Osteocyte (in vitro differentiated cells): ENCODE measurements at regions not wholly inside any gene's neighbourhood (a gene's known extent, or its start where the extent isn't known, plus 50 kb on each side); places are given as distances from the start of the nearest gene placed in this dataset.

ENCODE experiments used
- DNase-seq: peaks from one replicate; pipeline ENCODE4 v3.0.0; 2021; ENCODE audit warnings: mixed read lengths; ENCODE audit not compliant: unreplicated experiment; ENCODE audit errors: extremely low spot score
- H3K27ac Mint-ChIP-seq: one replicate; pipeline ENCODE4 v1.8.0; 2021; ENCODE audit warnings: mild to moderate bottlenecking, mixed read lengths; ENCODE audit not compliant: unreplicated experiment
- H3K27me3 Mint-ChIP-seq: one replicate; pipeline ENCODE4 v1.8.0; 2021; ENCODE audit warnings: mixed read lengths; ENCODE audit not compliant: unreplicated experiment
- H3K36me3 Mint-ChIP-seq: one replicate; pipeline ENCODE4 v1.8.0; 2021; ENCODE audit warnings: mixed read lengths; ENCODE audit not compliant: unreplicated experiment
- H3K4me1 Mint-ChIP-seq: one replicate; pipeline ENCODE4 v1.8.0; 2021; ENCODE audit warnings: mixed read lengths; ENCODE audit not compliant: unreplicated experiment
- H3K4me3 Mint-ChIP-seq: one replicate; pipeline ENCODE4 v1.8.0; 2021; ENCODE audit warnings: mild to moderate bottlenecking, moderate library complexity, mixed read lengths; ENCODE audit not compliant: unreplicated experiment
- H3K9me3 Mint-ChIP-seq: one replicate; pipeline ENCODE4 v1.8.0; 2021; ENCODE audit warnings: mixed read lengths; ENCODE audit not compliant: unreplicated experiment
- CTCF ChIP-seq: fragments of 200-600 bp; sonication (generic); IDR thresholded peaks from 2 replicates; pipeline ENCODE4 v1.5.0; 2021; ENCODE audit warnings: antibody characterized with exemption, mild to moderate bottlenecking, moderate library complexity

- no peak overlapping the region for H3K27ac Mint-ChIP-seq
- TF ChIP-seq CTCF: no peak
- H3K36me3 Mint-ChIP-seq: no peaks in the 10 kb centered on the region
- H3K4me1 Mint-ChIP-seq: no peaks in the 10 kb centered on the region
- H3K27me3 Mint-ChIP-seq: peaks cover 53% of the 10 kb centered on the region
- no peaks in the 10 kb centered on the region for H3K9me3 Mint-ChIP-seq
- no peak for DNase-seq
- H3K4me3 Mint-ChIP-seq: no peak overlapping the region
These were observed 99.8 kb upstream of the GJB6 start for GRCh38 chr13:20331949-20332348.

- Mint-ChIP-seq H3K4me1 (no peaks in the 10 kb centered on the region), H3K9me3 (no peaks in the 10 kb centered on the region), H3K27ac (no peak overlapping the region), H3K4me3 (no peak overlapping the region), H3K27me3 (peaks cover 50% of the 10 kb centered on the region), H3K36me3 (no peaks in the 10 kb centered on the region)
- no peak for DNase-seq
- no peak for TF ChIP-seq CTCF
These were observed 99.3 kb upstream of the GJB6 start for GRCh38 chr13:20331419-20331818.

- Mint-ChIP-seq H3K36me3 (no peaks in the 10 kb centered on the region), H3K27ac (no peak overlapping the region), H3K9me3 (peaks cover 7% of the 10 kb centered on the region), H3K4me1 (peaks cover 2% of the 10 kb centered on the region), H3K27me3 (peaks cover 34% of the 10 kb centered on the region), H3K4me3 (no peak overlapping the region)
- TF ChIP-seq CTCF: no peak
- DNase-seq: no peak
These were observed 94.7 kb upstream of the GJB6 start for GRCh38 chr13:20326809-20327208.

GRCh38 chr13:20326276-20326675 lies 94.2 kb upstream of the GJB6 start:
- Mint-ChIP-seq H3K9me3 (peaks cover 7% of the 10 kb centered on the region), H3K36me3 (no peaks in the 10 kb centered on the region), H3K27ac (no peak overlapping the region), H3K4me3 (no peak overlapping the region), H3K4me1 (peaks cover 2% of the 10 kb centered on the region), H3K27me3 (peaks cover 35% of the 10 kb centered on the region)
- DNase-seq: peak; percentile 53
- TF ChIP-seq CTCF: no peak

- H3K9me3 Mint-ChIP-seq: peaks cover 7% of the 10 kb centered on the region
- no peak for TF ChIP-seq CTCF
- H3K27ac Mint-ChIP-seq: no peak overlapping the region
- H3K36me3 Mint-ChIP-seq: no peaks in the 10 kb centered on the region
- H3K4me3 Mint-ChIP-seq: no peak overlapping the region
- H3K4me1 Mint-ChIP-seq: peaks cover 2% of the 10 kb centered on the region
- DNase-seq: peak; percentile 46
- H3K27me3 Mint-ChIP-seq: peaks cover 20% of the 10 kb centered on the region
These were observed 88.8 kb upstream of the GJB6 start for GRCh38 chr13:20320885-20321284.
